IMR-90 (cell line): ENCODE measurements at regions not wholly inside any gene's neighbourhood (a gene's known extent, or its start where the extent isn't known, plus 50 kb on each side); places are given as distances from the start of the nearest gene placed in this dataset.

Experiments used
- ATAC-seq: fragments of 200-7000 bp; cut with Tn5 transposase; 2 replicates; pipeline ENCODE4 v1.9.1; 2020; ENCODE audit warnings: low read depth, mild to moderate bottlenecking, moderate library complexity
- BruUV-seq: library from RNA; stranded (reverse); fragments of 400-500 nt; replicated peaks from 2 replicates; lab custom pipeline; 2021; lab: Mats Ljungman, UMichigan
- CTCF ChIA-PET: fragments of 300-600 bp; formaldehyde crosslinking; extraction: SDS; loops from one replicate; lab custom pipeline; 2021; ENCODE audit warnings: antibody characterized with exemption; lab: Yijun Ruan, JAX
- POLR2A ChIA-PET: fragments of 300-600 bp; sonication (Branson Sonifier 250); formaldehyde crosslinking; loops from one replicate; lab custom pipeline; 2022; ENCODE audit warnings: antibody characterized with exemption; ENCODE audit not compliant: unreplicated experiment; lab: Charles Lee
- DNase-seq: peaks from one replicate; pipeline ENCODE4 v3.0.0; 2013
- H2AFZ ChIP-seq: replicated peaks from 2 replicates; pipeline ENCODE3; 2013; ENCODE audit warnings: low read length, mild to moderate bottlenecking; ENCODE audit not compliant: poor library complexity
- H2AK5ac ChIP-seq: 2 replicates; pipeline ENCODE4 v1.6.1; 2013; ENCODE audit warnings: low read depth, low read length, inconsistent platforms
- H2AK9ac ChIP-seq: replicated peaks from 2 replicates; pipeline ENCODE3; 2013; ENCODE audit warnings: mild to moderate bottlenecking, low read depth, low read length, moderate library complexity; ENCODE audit not compliant: poor library complexity
- H2BK120ac ChIP-seq: 2 replicates; pipeline ENCODE4 v1.6.1; 2013; ENCODE audit warnings: low read depth, low read length, inconsistent platforms
- H2BK15ac ChIP-seq: 3 replicates; pipeline ENCODE4 v1.6.1; 2013; ENCODE audit warnings: low read depth, low read length, inconsistent platforms
- H2BK20ac ChIP-seq: 2 replicates; pipeline ENCODE4 v1.6.1; 2013; ENCODE audit warnings: low read depth, mild to moderate bottlenecking, inconsistent platforms, low read length, moderate library complexity
- H2BK5ac ChIP-seq: 2 replicates; pipeline ENCODE4 v1.6.1; 2013; ENCODE audit warnings: mild to moderate bottlenecking, low read depth, low read length, inconsistent platforms; ENCODE audit not compliant: poor library complexity, severe bottlenecking
- H3K14ac ChIP-seq: replicated peaks from 2 replicates; pipeline ENCODE4 v1.6.1; 2013; ENCODE audit warnings: low read depth, low read length, inconsistent platforms
- H3K18ac ChIP-seq: 2 replicates; pipeline ENCODE4 v1.6.1; 2013; ENCODE audit warnings: low read depth, low read length, control low read depth
- H3K23ac ChIP-seq: 2 replicates; pipeline ENCODE4 v1.6.1; 2013; ENCODE audit warnings: low read depth, low read length, inconsistent platforms
- H3K27ac ChIP-seq: 2 replicates; pipeline ENCODE4 v1.5.1; 2013; ENCODE audit warnings: mild to moderate bottlenecking, control low read depth, low read length; ENCODE audit not compliant: insufficient read depth
- H3K27me3 ChIP-seq: 2 replicates; pipeline ENCODE4 v1.6.1; 2013; ENCODE audit warnings: low read length; ENCODE audit not compliant: control insufficient read depth, insufficient read depth
- H3K36me3 ChIP-seq: 2 replicates; pipeline ENCODE4 v1.6.1; 2013; ENCODE audit warnings: low read length, mixed read lengths; ENCODE audit not compliant: control insufficient read depth, insufficient read depth
- H3K4ac ChIP-seq: 2 replicates; pipeline ENCODE4 v1.6.1; 2013; ENCODE audit warnings: low read depth, low read length, inconsistent platforms
- H3K4me1 ChIP-seq: 2 replicates; pipeline ENCODE4 v1.6.1; 2013; ENCODE audit warnings: low read length, mixed read lengths; ENCODE audit not compliant: control insufficient read depth, insufficient read depth
- H3K4me2 ChIP-seq: 2 replicates; pipeline ENCODE4 v1.6.1; 2013; ENCODE audit warnings: low read depth, mild to moderate bottlenecking, control low read depth, low read length, moderate library complexity
- H3K4me3 ChIP-seq: 2 replicates; pipeline ENCODE4 v1.5.1; 2013; ENCODE audit warnings: low read depth, mild to moderate bottlenecking, control low read depth, low read length, moderate library complexity; ENCODE audit not compliant: insufficient read depth
- H3K56ac ChIP-seq: 2 replicates; pipeline ENCODE4 v1.6.1; 2013; ENCODE audit warnings: low read length, inconsistent platforms; ENCODE audit not compliant: insufficient read depth; ENCODE audit errors: extremely low read depth
- H3K79me1 ChIP-seq, 2 experiments: 2 replicates each; pipeline ENCODE4 v1.6.1; 2013; ENCODE audit warnings: low read length in 2 of 2, inconsistent platforms in 1 of 2, low read depth in 1 of 2
- H3K9ac ChIP-seq: 2 replicates; pipeline ENCODE4 v1.6.1; 2013; ENCODE audit warnings: low read depth, low read length, control low read depth
- H3K9me1 ChIP-seq: 2 replicates; pipeline ENCODE4 v1.6.1; 2013; ENCODE audit warnings: low read length, inconsistent platforms; ENCODE audit not compliant: insufficient read depth
- H3K9me3 ChIP-seq: 2 replicates; pipeline ENCODE4 v1.6.1; 2013; ENCODE audit warnings: low read length; ENCODE audit not compliant: control insufficient read depth, insufficient read depth
- H4K20me1 ChIP-seq: 2 replicates; pipeline ENCODE4 v1.6.1; 2013; ENCODE audit warnings: low read length, inconsistent platforms; ENCODE audit not compliant: insufficient read depth
- H4K5ac ChIP-seq: 2 replicates; pipeline ENCODE4 v1.6.1; 2013; ENCODE audit warnings: mild to moderate bottlenecking, low read depth, low read length, control low read depth
- H4K8ac ChIP-seq, 2 experiments: 2 replicates each; pipeline ENCODE4 v1.6.1; 2013; ENCODE audit warnings: low read depth in 2 of 2, low read length in 2 of 2, control low read depth in 1 of 2, inconsistent platforms in 1 of 2
- H4K91ac ChIP-seq: 2 replicates; pipeline ENCODE4 v1.6.1; 2013; ENCODE audit warnings: low read depth, low read length, inconsistent platforms; ENCODE audit not compliant: insufficient read depth
- CEBPB ChIP-seq: IDR thresholded peaks from 2 replicates; pipeline ENCODE4 v1.6.1; 2012; ENCODE audit warnings: low read depth, low read length, improper control_type of control experiment
- CHD1 ChIP-seq: IDR thresholded peaks from 2 replicates; pipeline ENCODE4 v1.6.1; 2012; ENCODE audit warnings: low read depth, low read length, improper control_type of control experiment
- FOS ChIP-seq: fragments of 150-350 bp; IDR thresholded peaks from 2 replicates; pipeline ENCODE4 v1.6.1; 2016; ENCODE audit warnings: low read depth, low read length
- MAZ ChIP-seq: IDR thresholded peaks from 2 replicates; pipeline ENCODE4 v1.6.1; 2012; ENCODE audit warnings: low read depth, mild to moderate bottlenecking, low read length, improper control_type of control experiment, moderate library complexity, borderline replicate concordance
- NFE2L2 ChIP-seq: fragments of 150-350 bp; IDR thresholded peaks from 2 replicates; pipeline ENCODE4 v1.6.1; 2016; ENCODE audit warnings: low read depth, mild to moderate bottlenecking, low read length
- SMC3 ChIP-seq: fragments of 150-350 bp; IDR thresholded peaks from 2 replicates; pipeline ENCODE4 v1.6.1; 2016; ENCODE audit warnings: low read depth, mild to moderate bottlenecking, antibody characterized with exemption, low read length, moderate library complexity
- WGBS, 2 experiments: methylation state at CpG; one replicate each; pipeline versions ENCODE4 v1.1.5 to v1.1.7; 2013; ENCODE audit warnings: missing lambda C conversion rate in 2 of 2; ENCODE audit not compliant: insufficient read length in 1 of 2; ENCODE audit errors: extremely low coverage in 2 of 2; 5-methylcytosine and 5-hydroxymethylcytosine counted together
- dilution Hi-C: fragments of 300-500 bp; cut with HindIII; formaldehyde crosslinking; loops from one replicate; pipeline ENCODE4 v1.14.3; 2018; ENCODE audit warnings: low sequenced_read_pairs; ENCODE audit not compliant: unreplicated experiment
- in situ Hi-C: fragments of 300-500 bp; cut with MboI; formaldehyde crosslinking; loops from 3 replicates; pipeline ENCODE4 v1.14.3; 2019; ENCODE audit warnings: low sequenced_read_pairs, inconsistent platforms, mixed read lengths
- intact Hi-C: fragments of 100-400 bp; cut with micrococcal nuclease; formaldehyde crosslinking; loops from 2 replicates; pipeline ENCODE4 v1.10.0; 2022

DNA sequence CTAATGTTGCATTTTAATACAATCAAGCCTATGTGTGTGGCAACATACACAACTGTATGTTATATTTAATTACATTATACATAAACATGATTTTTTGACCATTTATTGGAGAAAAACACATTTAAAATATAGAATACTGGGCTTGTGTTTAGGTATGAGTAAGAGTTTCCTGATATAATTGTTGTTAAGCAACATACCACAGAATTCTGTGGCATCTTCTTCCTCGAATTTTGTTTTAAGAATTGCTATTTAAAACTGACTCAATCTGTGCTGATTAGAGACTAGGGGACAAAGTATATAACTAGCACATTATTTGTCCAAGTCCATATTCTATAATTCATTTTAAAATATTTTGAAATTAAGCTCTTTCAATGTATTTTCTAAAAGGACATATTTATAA, 376.8 kb upstream of the THBS1 start:
- Histone ChIP-seq H3K18ac (no peak overlapping the region; the same call in 1 of the 2 replicates), H3K56ac (no peak overlapping the region), H3K4ac (no peak overlapping the region), H2AK9ac (no peak overlapping the region), H3K23ac (no peak overlapping the region), H2BK120ac (peak overlapping the region; percentile 75; the same call in 1 of the 2 replicates), H3K9ac (no peak overlapping the region), H2AFZ (no peak overlapping the region), H4K8ac (peak overlapping the region; percentile 43 to 75; a peak in 1 of 4 replicates), H3K79me1 (peaks cover 0 to 8% of the 10 kb centered on the region in 2 experiments; a peak in 2 of 4 replicates), H2BK5ac (peak overlapping the region; percentile 96), H3K4me2 (no peak overlapping the region), H4K91ac (no peak overlapping the region), H3K9me1 (peaks cover 5% of the 10 kb centered on the region; the same call in 1 of the 2 replicates), H3K4me1 (peaks cover 17% of the 10 kb centered on the region), H3K4me3 (no peak overlapping the region), H3K27ac (no peak overlapping the region), H4K20me1 (no peaks in the 10 kb centered on the region), H4K5ac (no peak overlapping the region), H3K36me3 (no peaks in the 10 kb centered on the region), H2BK20ac (peak overlapping the region; percentile 94; the same call in 1 of the 2 replicates), H2BK15ac (0 out of 3 replicates have a peak overlapping the region, but pooled peaks have one; percentile 66), H3K27me3 (no peaks in the 10 kb centered on the region), H3K9me3 (no peaks in the 10 kb centered on the region; the same call in 1 of the 2 replicates), H3K14ac (no peak overlapping the region), H2AK5ac (no peak overlapping the region)
- TF ChIP-seq FOS (no peak), NFE2L2 (no peak), CEBPB (peak; percentile 83), MAZ (no peak), SMC3 (no peak), CHD1 (no peak)
- no CpG with 5 or more reads among the region's 1 CpG for WGBS, 2 experiments
- intact Hi-C loops: no loop called here
- POLR2A ChIA-PET: no interaction called here
- dilution Hi-C loops: no loop called here
- CTCF ChIA-PET: no interaction called here
- no TSS peak for BruUV-seq
- peak; percentile 25; the same call in 1 of the 2 replicates for ATAC-seq
- in situ Hi-C loops: no loop called here
- DNase-seq: peak; percentile 69
